ENCODE measurements at regions not wholly inside any gene's neighbourhood (a gene's known extent, or its start where the extent isn't known, plus 50 kb on each side); places are given as distances from the start of the nearest gene placed in this dataset.
"Not testable (repeated sequence)": the region's sequence is repeated elsewhere in the genome, so short reads cannot be mapped to it uniquely, and the experiment has no call there.

GRCh38 chr13:87191485-87191884, 479.7 kb upstream of the SLITRK5 start:
- not testable (repeated sequence) for DNase-seq (ENCODE audit: low read depth, low spot score)

DNA sequence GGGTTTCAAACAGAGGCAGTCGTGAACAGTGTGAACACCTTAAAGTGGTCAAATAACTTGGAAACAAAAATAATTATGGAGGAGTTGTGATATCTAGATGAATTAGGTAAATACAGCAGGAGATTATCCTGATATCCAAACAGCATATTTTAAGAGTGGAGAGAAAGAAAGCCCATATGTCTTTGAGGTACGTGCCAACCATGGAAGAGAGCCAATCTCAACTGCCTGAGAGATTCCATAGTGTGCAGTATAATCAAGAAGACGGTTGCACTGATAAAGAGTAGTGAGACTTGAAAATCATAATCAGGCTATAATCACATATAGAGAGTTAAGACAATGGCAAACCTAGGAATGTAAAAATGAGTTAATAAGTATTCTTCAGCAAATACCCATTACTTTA, 472.8 kb upstream of the SLITRK5 start:
- DNase-seq (ENCODE audit: low read depth, low spot score): no peak

- DNase-seq (ENCODE audit: low read depth, low spot score): no peak
Observed at GRCh38 chr13:87206708-87207107, 464.5 kb upstream of the SLITRK5 start.

DNA sequence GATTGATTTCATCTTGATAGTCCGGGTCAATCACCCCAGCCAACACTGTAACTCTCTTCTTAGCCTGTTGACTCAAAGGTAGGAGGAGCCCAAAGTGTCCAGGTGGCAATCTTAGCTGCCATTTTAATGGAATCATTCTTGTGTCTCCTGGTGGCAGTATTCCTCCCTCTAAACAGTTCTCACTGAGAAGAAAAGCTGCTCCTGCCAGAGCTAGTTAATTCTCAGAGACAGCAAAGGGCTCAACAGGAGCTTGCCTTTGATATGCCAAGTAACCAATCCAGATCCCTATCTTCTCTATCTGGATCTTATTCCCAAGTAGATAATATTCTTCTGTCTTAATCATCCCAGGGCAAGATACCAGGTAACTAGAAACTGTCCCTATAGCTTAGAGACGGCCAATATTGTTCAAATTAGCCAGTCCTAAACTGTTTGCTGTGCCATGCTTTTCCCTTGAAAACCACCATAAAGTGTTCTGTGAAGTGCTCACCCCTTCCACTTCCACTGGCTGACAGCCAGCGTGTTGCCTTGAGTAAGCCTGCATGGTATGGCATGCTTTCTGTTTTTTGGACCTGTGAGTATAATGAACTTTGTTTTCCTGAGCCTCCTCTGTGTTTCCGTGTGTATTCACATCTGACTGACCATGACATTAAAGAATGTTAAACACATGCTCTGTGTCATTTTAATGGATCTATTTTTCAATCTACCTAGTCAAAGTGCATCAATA, 463.7 kb upstream of the SLITRK5 start:
- no peak for DNase-seq (ENCODE audit: low read depth, low spot score)

DNA sequence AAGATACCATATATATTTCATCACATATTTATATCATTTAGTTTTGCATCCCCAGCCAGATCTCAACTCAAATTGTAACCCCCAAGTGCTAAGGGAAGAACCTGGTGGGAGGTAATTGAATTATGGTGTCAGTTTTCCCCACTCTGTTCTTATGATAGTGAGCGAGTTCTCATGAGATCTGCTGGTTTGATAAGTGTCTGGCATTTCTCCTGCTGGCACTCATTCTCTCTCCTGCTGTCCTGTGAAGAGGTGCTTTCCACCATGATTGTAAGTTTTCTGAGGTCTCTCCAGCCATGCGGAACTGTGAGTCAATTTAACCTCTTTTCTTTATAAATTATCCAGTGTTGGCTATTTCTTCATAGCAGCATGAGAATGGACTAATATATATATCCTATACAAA, 462.5 kb upstream of the SLITRK5 start:
- no peak for DNase-seq (ENCODE audit: low read depth, low spot score)

DNA sequence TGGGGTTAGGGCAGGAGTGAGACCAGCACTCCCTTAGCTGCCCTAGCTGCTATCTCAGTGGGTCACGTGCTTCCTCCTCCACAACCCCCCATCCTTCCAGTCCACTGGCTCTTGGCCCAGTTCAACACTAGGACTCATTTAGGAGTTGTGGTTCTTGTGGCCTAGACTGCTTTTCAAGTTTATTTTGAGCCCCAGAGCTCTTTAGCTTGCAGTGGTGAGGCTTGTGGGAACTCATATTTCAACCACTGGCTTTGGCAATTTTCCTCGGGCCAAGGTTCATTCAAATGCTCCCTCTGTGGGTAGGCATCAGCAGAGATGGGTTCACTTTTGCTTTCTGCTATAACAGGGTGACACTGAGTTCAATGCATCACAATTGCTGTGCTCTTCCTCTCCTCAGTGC, 436.2 kb upstream of the SLITRK5 start:
- peak; percentile 49 for DNase-seq (ENCODE audit: low read depth, low spot score)

DNA sequence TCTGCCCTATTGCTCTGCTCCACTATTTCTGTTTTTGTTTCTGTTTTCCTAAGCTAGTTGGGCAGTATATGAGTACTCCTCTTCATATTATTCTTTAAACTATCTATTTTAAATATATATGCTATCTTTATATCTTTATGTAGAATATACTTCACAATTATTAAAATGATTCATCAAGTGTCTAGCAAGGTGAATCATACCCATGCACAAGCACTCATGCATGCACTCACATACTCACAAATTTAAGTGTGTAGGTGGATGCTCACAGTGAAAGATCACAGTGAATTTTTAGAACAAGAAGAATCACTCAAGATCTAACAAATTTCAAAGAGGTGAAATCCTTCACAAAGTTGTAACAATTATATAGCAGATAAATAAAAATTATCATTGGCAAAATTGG, 435.6 kb upstream of the SLITRK5 start:
- no peak for DNase-seq (ENCODE audit: low read depth, low spot score)

DNA sequence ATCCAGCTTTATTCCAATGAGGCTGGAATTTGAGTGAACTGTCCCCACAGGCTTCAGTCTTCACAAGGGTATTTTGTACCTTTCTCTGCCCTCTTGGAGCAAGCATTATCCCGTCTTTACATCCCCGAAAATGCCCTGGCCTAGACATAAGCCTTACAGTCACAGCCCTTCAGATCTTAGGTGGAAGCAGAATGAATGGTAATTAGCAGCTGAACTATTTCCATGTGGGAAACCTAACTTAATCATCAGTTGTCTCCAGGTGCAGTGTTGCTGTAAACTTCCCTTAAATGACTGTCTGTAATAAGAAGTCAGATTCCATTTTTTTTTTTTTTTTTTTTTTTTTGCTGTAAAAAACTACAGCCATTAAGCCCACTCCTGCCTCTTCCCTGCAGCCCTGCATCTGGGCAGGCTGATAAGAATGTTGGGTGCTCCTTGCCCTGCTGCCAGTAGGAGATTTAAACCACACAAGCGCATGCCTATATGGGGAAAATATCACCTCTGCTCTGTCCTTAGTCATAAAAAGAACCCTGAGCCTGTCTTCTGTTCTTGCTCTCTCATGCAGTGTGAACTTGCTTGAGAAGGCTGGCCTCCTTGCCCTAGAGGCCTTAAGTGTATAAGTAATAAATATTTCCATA, 426.8 kb upstream of the SLITRK5 start:
- no peak for DNase-seq (ENCODE audit: low read depth, low spot score)

DNA sequence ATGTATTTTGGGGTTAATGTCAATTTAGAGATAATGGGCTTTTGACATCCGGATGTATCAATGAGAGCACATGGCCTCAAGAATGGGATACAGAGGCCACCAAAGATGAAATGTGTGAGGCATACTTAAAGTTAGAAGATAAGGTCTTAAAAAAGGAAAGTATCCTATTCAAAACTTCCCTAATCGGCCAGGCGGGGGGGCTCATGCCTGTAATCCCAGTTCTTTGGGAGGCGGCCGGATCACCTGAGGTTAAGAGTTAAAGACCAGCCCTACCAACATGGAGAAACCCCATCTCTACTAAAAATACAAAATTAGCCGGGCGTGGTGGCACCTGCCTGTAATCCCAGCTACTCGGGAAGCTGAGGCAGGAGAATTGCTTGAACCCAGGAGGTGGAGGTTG, 421.3 kb upstream of the SLITRK5 start:
- DNase-seq (ENCODE audit: low read depth, low spot score): not testable (repeated sequence)

DNA sequence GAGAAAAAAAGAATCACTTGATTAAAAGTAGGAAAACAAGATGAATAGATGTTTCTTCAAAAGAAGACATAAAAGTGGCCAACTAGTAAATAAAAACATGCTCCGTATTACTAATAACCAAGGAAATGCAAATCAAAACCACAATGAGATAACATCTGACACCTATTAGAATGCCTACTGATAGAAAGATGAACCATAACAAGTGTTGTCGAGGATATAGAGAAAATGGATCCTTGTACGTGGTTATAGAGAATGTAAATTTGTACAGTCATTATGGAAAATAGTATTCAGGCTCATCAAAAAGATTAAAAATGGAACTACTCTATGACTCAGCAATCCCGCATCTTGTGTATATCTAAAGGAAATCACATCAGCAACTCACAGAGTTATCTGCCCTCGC, 415.8 kb upstream of the SLITRK5 start:
- DNase-seq (ENCODE audit: low read depth, low spot score): no peak

DNA sequence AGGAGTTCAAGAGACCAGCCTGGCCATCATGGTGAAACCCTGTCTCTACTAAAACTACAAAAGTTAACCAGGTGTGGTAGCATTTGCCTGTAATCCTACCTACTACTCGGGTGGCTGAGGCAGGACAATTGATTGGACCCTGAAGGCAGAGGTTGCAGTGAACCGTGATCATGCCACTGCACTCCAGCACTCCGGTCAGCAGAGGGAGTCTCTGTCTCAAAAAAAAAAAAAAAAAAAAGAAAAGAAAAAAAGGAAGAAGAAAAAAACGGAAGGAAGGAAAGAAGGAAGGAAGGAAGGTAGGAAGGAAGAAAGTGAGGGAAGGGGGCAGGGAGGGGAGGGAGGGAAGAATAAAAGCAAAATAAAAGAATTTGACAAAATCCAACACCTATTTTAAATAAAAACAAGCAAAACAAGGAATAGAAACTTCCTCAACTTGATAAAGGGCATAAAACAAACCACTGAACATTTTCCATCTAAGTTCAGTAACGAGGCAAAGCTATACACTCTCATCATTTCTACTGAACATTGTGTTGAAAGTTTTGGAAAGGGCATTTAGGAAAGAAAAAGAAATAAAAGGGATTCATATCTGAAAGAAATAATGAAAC, 411.6 kb upstream of the SLITRK5 start:
- no peak for DNase-seq (ENCODE audit: low read depth, low spot score)

GRCh38 chr13:87274209-87274819, 396.9 kb upstream of the SLITRK5 start:
- peak; percentile 33 for DNase-seq (ENCODE audit: low read depth, low spot score)

GRCh38 chr13:87280139-87280538, 391.0 kb upstream of the SLITRK5 start:
- no peak for DNase-seq (ENCODE audit: low read depth, low spot score)

DNA sequence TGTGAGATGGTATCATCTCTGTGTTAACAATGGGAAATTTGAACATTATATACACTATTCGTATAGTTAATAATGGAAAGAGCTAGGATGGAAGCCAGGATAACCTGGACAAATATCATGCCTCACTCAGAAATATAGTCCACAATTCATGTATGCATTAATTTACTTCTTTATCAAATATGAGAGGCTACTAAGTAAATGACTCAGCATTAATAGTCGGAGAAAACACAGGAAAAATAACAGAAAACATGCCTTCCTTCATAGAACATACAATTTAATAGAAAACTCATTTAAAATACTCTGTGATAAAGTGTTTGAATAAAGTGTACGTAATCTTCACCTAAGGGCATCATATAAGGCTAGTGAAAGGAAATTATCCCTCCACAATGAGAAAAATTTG, 383.4 kb upstream of the SLITRK5 start:
- DNase-seq (ENCODE audit: low read depth, low spot score): no peak

DNA sequence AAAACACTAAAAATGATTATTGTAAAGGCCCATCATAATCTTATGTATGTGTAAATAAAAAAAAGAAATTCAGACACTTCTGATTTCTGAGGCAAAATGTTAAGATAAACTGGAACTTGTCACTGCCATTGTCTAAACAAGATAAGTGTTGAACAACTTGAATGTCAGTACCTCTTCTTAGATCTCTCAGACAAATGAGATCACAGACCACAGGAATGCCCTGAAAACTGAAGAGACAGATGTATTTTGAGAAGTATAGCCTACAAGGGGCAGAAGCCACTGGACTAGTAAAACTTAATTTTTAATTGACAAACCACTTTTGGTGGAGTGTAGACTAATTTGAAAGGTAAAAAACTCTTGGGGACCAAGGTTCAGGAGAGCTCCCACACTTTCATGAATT, 375.5 kb upstream of the SLITRK5 start:
- no peak for DNase-seq (ENCODE audit: low read depth, low spot score)

GRCh38 chr13:87302034-87302433, 369.1 kb upstream of the SLITRK5 start:
- DNase-seq (ENCODE audit: low read depth, low spot score): no peak

GRCh38 chr13:87302931-87303330, 368.2 kb upstream of the SLITRK5 start:
- no peak for DNase-seq (ENCODE audit: low read depth, low spot score)

DNA sequence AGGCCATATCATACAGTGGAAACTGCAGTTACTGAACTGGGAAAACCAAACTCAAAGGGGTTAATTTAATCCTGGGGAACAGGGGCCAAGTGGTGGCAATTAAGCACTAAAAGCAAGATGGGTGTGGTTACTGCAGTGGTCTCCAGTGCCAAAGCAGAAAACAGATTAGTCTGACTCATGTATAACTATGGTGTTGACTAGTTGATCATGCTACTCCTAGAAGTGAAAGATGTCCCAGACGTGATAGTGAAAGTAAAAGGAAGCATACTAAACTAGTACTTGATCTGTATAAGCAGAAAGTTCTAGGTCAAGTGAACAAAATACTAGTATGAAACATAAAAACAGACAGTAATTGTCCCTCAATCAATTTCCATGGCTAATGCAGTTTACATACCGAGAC, 360.0 kb upstream of the SLITRK5 start:
- DNase-seq (ENCODE audit: low read depth, low spot score): no peak

DNA sequence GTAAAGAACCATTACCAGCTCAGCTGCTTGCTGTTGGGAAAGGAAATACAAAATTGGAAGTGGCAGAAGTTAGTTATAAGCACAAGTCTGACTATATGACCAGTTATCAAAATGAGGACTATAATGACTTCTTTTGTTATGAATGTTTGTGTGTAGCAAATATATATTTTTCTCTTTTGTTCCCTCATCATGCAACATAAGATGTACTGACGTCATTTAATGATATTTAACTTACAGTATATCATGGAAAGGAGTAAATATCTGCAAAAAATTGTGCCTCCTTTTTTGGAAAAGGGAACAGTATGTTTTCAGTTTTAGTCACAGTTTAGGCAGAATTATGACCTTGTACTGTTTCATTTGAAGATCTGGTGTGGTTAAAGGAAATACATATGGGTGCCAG, 356.3 kb upstream of the SLITRK5 start:
- no peak for DNase-seq (ENCODE audit: low read depth, low spot score)

DNA sequence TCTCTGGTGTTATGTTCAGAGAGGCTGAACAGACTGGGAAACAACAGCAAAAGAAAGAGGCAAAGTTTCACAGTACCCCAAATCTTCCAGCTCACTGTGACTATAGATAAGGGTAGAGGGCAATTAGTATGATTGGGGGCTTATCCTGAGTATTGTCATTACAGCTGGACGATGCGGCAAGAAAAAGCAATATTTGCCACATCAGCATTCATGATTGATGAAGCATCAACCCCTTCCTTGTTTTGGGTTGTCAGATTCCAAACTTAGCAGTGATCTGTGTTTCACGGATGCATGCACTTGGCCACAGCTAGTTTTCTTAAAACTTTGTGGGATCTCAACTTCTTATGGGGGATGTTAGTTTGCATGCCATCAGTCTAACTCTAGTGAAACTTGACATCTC, 348.8 kb upstream of the SLITRK5 start:
- no peak for DNase-seq (ENCODE audit: low read depth, low spot score)

DNA sequence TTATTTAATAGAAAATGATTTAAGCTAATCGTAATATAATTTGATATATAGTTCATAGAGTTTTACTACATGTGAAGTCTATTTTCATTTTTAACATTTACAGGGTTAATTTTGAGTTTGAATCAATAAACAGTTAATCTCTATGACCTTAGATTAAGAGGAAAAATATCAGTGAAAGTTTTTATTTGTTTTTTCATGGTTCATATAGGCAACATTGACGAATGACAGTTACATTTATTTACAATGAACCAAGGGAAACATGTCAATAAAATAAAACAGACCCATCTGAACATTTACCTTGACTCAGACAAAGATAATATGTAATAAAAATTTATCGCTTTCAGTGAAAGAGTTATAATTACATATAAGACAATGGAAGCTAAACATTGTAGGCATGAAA, 346.6 kb upstream of the SLITRK5 start:
- no peak for DNase-seq (ENCODE audit: low read depth, low spot score)

DNA sequence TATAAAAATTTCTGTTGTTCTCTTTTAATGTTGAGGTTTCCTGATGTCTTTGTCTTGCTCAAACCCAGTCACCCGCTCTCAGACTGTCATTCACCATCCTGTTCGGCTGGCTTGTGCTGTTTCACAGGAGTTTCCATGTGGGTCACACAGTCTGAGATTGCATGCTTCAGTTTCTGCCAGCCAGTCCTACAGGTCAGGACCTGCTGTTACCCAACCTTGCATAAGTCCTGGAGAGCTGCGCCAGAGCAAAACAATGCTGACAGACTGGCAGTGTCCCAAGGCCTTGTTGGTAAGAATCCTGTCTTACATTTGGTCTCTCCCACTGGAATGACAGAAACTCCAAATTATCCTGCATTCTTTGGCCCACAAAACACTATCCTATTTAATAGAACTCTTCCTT, 340.0 kb upstream of the SLITRK5 start:
- DNase-seq (ENCODE audit: low read depth, low spot score): no peak

DNA sequence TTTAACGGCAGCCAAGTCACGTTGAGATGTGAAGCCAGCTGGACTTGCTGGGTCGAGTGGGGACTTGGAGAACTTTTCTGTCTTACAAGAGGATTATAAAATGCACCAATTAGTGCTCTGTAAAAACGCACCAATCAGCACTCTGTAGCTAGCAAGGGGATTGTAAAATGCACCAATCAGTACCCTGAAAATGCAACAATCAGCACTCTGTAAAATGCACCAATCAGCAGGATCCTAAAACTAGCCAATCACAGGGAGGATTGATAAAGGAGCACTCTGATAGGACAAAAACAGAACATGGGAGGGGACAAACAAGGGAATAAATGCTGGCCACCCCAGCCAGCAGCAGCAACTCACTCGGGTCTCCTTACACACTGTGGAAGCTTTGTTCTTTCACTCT, 337.6 kb upstream of the SLITRK5 start:
- DNase-seq (ENCODE audit: low read depth, low spot score): no peak

Data from smooth muscle cell of the brain vasculature (primary cell).